ENCODE measurements at regions not wholly inside any gene's neighbourhood (a gene's known extent, or its start where the extent isn't known, plus 50 kb on each side); places are given as distances from the start of the nearest gene placed in this dataset.

- DNase-seq (ENCODE audit: extremely low spot score) = no peak
- ChIA-PET CTCF (no interaction called here), POLR2A (interaction anchor here (1.9 kb wide), 1 partner anchor 68 kb away, joined by 5 read pairs; the partner anchor contains the start of gene POU2F1)
- TF ChIP-seq L3MBTL2 (conservative IDR thresholded peaks at IDR 0.05) = no peak
- no peak for TF ChIP-seq HDGF (IDR thresholded peaks at IDR 0.05; ENCODE audit: borderline replicate concordance)
- no peak for TF ChIP-seq SUZ12 (IDR thresholded peaks at IDR 0.05)
- no peak for TF ChIP-seq CTBP1 (IDR thresholded peaks at IDR 0.05; ENCODE audit: borderline replicate concordance)
- no peak for TF ChIP-seq TARDBP (IDR thresholded peaks at IDR 0.05)
- TF ChIP-seq ZNF384 (IDR thresholded peaks at IDR 0.05) = no peak
- TF ChIP-seq LEF1 (IDR thresholded peaks at IDR 0.05; ENCODE audit: borderline replicate concordance) = no peak
- no peak for TF ChIP-seq ELF4 (IDR thresholded peaks at IDR 0.05)
- no peak for TF ChIP-seq ARNT (IDR thresholded peaks at IDR 0.05)
- TF ChIP-seq FOXK2 (IDR thresholded peaks at IDR 0.05) = no peak
- no peak for TF ChIP-seq NFRKB (IDR thresholded peaks at IDR 0.05)
- TF ChIP-seq SP1 (IDR thresholded peaks at IDR 0.05) = no peak
- no peak for TF ChIP-seq FOXM1 (IDR thresholded peaks at IDR 0.05; ENCODE audit: borderline replicate concordance)
- TF ChIP-seq FOXA1 (IDR thresholded peaks at IDR 0.05) = no peak
- no peak for TF ChIP-seq PKNOX1 (IDR thresholded peaks at IDR 0.05)
- TF ChIP-seq BHLHE40 (IDR thresholded peaks at IDR 0.05; ENCODE audit: borderline replicate concordance) = no peak
Measured at GRCh38 chr1:167152192-167152876, 58.5 kb downstream of the STYXL2 start.

GRCh38 chr1:167156466-167156865 lies 62.6 kb downstream of the STYXL2 start:
- DNase-seq (ENCODE audit: extremely low spot score) = no peak
- ChIA-PET POLR2A (no interaction called here), CTCF (no interaction called here)
- TF ChIP-seq L3MBTL2 (conservative IDR thresholded peaks at IDR 0.05) = no peak
- no peak for TF ChIP-seq ARNT (IDR thresholded peaks at IDR 0.05)

GRCh38 chr1:167157114-167157513 lies 63.2 kb downstream of the STYXL2 start:
- TF ChIP-seq NFRKB (IDR thresholded peaks at IDR 0.05) = no peak
- TF ChIP-seq PKNOX1 (IDR thresholded peaks at IDR 0.05) = no peak
- TF ChIP-seq FOXK2 (IDR thresholded peaks at IDR 0.05) = no peak
- no peak for TF ChIP-seq SP1 (IDR thresholded peaks at IDR 0.05)
- ChIA-PET CTCF (no interaction called here), POLR2A (no interaction called here)
- DNase-seq (ENCODE audit: extremely low spot score) = no peak

- TF ChIP-seq ELF4 (IDR thresholded peaks at IDR 0.05) (no peak), ARNT (IDR thresholded peaks at IDR 0.05) (no peak), NFRKB (IDR thresholded peaks at IDR 0.05) (no peak), FOXM1 (IDR thresholded peaks at IDR 0.05; ENCODE audit: borderline replicate concordance) (no peak), BHLHE40 (IDR thresholded peaks at IDR 0.05; ENCODE audit: borderline replicate concordance) (no peak), SUZ12 (IDR thresholded peaks at IDR 0.05) (no peak), LEF1 (IDR thresholded peaks at IDR 0.05; ENCODE audit: borderline replicate concordance) (no peak), ZNF384 (IDR thresholded peaks at IDR 0.05) (no peak), FOXA1 (IDR thresholded peaks at IDR 0.05) (no peak), FOXK2 (IDR thresholded peaks at IDR 0.05) (no peak), TARDBP (IDR thresholded peaks at IDR 0.05) (no peak), SP1 (IDR thresholded peaks at IDR 0.05) (no peak), CTBP1 (IDR thresholded peaks at IDR 0.05; ENCODE audit: borderline replicate concordance) (no peak), HDGF (IDR thresholded peaks at IDR 0.05; ENCODE audit: borderline replicate concordance) (no peak), L3MBTL2 (conservative IDR thresholded peaks at IDR 0.05) (no peak), PKNOX1 (IDR thresholded peaks at IDR 0.05) (no peak)
- no peak for DNase-seq (ENCODE audit: extremely low spot score)
Measured at GRCh38 chr1:167158111-167158812, 62.4 kb upstream of the POU2F1 start.

GRCh38 chr1:167158813-167159275 lies 61.8 kb upstream of the POU2F1 start:
- TF ChIP-seq NFRKB (IDR thresholded peaks at IDR 0.05) (no peak), HDGF (IDR thresholded peaks at IDR 0.05; ENCODE audit: borderline replicate concordance) (no peak), ELF4 (IDR thresholded peaks at IDR 0.05) (no peak), FOXM1 (IDR thresholded peaks at IDR 0.05; ENCODE audit: borderline replicate concordance) (no peak), CTBP1 (IDR thresholded peaks at IDR 0.05; ENCODE audit: borderline replicate concordance) (no peak), TARDBP (IDR thresholded peaks at IDR 0.05) (no peak), ZNF384 (IDR thresholded peaks at IDR 0.05) (no peak), L3MBTL2 (conservative IDR thresholded peaks at IDR 0.05) (no peak), SUZ12 (IDR thresholded peaks at IDR 0.05) (no peak), BHLHE40 (IDR thresholded peaks at IDR 0.05; ENCODE audit: borderline replicate concordance) (no peak), SP1 (IDR thresholded peaks at IDR 0.05) (no peak), FOXK2 (IDR thresholded peaks at IDR 0.05) (no peak), LEF1 (IDR thresholded peaks at IDR 0.05; ENCODE audit: borderline replicate concordance) (no peak), FOXA1 (IDR thresholded peaks at IDR 0.05) (no peak), PKNOX1 (IDR thresholded peaks at IDR 0.05) (no peak)
- ChIA-PET POLR2A (no interaction called here), CTCF (no interaction called here)
- no peak for DNase-seq (ENCODE audit: extremely low spot score)

More at GRCh38 chr1:167158111-167158812, 62.4 kb upstream of the POU2F1 start:
- ChIA-PET POLR2A (no interaction called here), CTCF (no interaction called here)

Data from HEK293T (cell line).